A549 (cell line): ENCODE measurements at regions not wholly inside any gene's neighbourhood (a gene's known extent, or its start where the extent isn't known, plus 50 kb on each side); places are given as distances from the start of the nearest gene placed in this dataset.

Experiments used
- ATAC-seq, 2 experiments: fragments of 200-7000 bp in 1 of 2; fragments of >200 bp in 1 of 2; cut with Nextera tagmentation in 1 of 2; cut with Tn5 transposase in 1 of 2; 3 replicates each; pipeline versions ENCODE4 v1.8.0 to v1.9.1; 2018 to 2020; ENCODE audit warnings: mild to moderate bottlenecking in 1 of 2, moderate library complexity in 1 of 2
- CTCF ChIA-PET: fragments of 300-600 bp; sonication (Branson Sonifier 250); formaldehyde crosslinking; extraction: SDS; loops from one replicate; lab custom pipeline; 2021; ENCODE audit warnings: antibody characterized with exemption, inconsistent platforms; lab: Yijun Ruan, JAX
- POLR2A ChIA-PET: fragments of 350-600 bp; formaldehyde crosslinking; extraction: SDS; loops from one replicate; lab custom pipeline; 2021; ENCODE audit warnings: antibody characterized with exemption, inconsistent platforms; lab: Yijun Ruan, JAX
- DNase-seq, 2 experiments: peaks; one replicate each; pipeline versions ENCODE4 v3.0.0 to v3.0.0-alpha.2; 2011 to 2016; ENCODE audit warnings: low read depth in 1 of 2, low spot score in 1 of 2
- FAIRE-seq: peaks from 2 replicates; lab custom pipeline; 2011; peaks lifted over from hg19 to GRCh38; lab: Jason Lieb, UNC
- H3K27ac ChIP-seq, 2 experiments: fragments of >200 bp; sonication (Bioruptor Twin); formaldehyde crosslinking; 3 replicates each; pipeline ENCODE4 v1.5.1; 2016 to 2017
- H3K4me1 ChIP-seq: fragments of >200 bp; sonication (Bioruptor Twin); formaldehyde crosslinking; 3 replicates; pipeline ENCODE4 v1.6.1; 2016
- H3K4me2 ChIP-seq: fragments of >200 bp; sonication (Bioruptor Twin); formaldehyde crosslinking; 3 replicates; pipeline ENCODE4 v1.6.1; 2016
- H3K4me3 ChIP-seq: fragments of >200 bp; sonication (Bioruptor Twin); formaldehyde crosslinking; 3 replicates; pipeline ENCODE4 v1.5.1; 2016
- H3K9me3 ChIP-seq: fragments of >200 bp; sonication (Bioruptor Twin); formaldehyde crosslinking; 3 replicates; pipeline ENCODE4 v1.6.1; 2016
- ATOH8 ChIP-seq: fragments of 250-450 bp; sonication (Bioruptor Pico); IDR thresholded peaks from 2 replicates; pipeline ENCODE4 v1.5.0; 2020; ENCODE audit warnings: low read depth, mild to moderate bottlenecking, moderate library complexity
- BCL3 ChIP-seq: fragments of >200 bp; sonication (Bioruptor Twin); formaldehyde crosslinking; IDR thresholded peaks from 3 replicates; pipeline ENCODE4 v1.6.1; 2016
- BHLHE40 ChIP-seq: IDR thresholded peaks from 2 replicates; pipeline ENCODE4 v1.6.1; 2012; ENCODE audit warnings: low read depth, low read length, inconsistent platforms
- CBX2 ChIP-seq: fragments of 200-600 bp; sonication (generic); IDR thresholded peaks from 2 replicates; pipeline ENCODE4 v1.6.1; 2016; ENCODE audit warnings: low read depth, mild to moderate bottlenecking, borderline replicate concordance
- CBX8 ChIP-seq: fragments of 200-600 bp; sonication (generic); IDR thresholded peaks from 2 replicates; pipeline ENCODE4 v1.6.1; 2016
- CHD2 ChIP-seq: fragments of 150-350 bp; IDR thresholded peaks from 2 replicates; pipeline ENCODE4 v1.6.1; 2014; ENCODE audit warnings: low read length; ENCODE audit not compliant: partially characterized antibody
- CHD4 ChIP-seq: fragments of 200-600 bp; sonication (generic); IDR thresholded peaks from 2 replicates; pipeline ENCODE4 v1.6.1; 2016; ENCODE audit warnings: antibody characterized with exemption, mild to moderate bottlenecking, borderline replicate concordance
- E2F6 ChIP-seq: IDR thresholded peaks from 2 replicates; pipeline ENCODE4 v1.6.1; 2012; ENCODE audit warnings: low read depth, borderline replicate concordance
- EHF ChIP-seq: fragments of 250-450 bp; sonication (Bioruptor Pico); IDR thresholded peaks from 2 replicates; pipeline ENCODE4 v1.5.0; 2020; ENCODE audit warnings: mild to moderate bottlenecking
- ELK1 ChIP-seq: fragments of 150-350 bp; IDR thresholded peaks from 2 replicates; pipeline ENCODE4 v1.6.1; 2014; ENCODE audit warnings: low read depth, mild to moderate bottlenecking, low read length
- ESRRA ChIP-seq: fragments of 150-350 bp; IDR thresholded peaks from 2 replicates; pipeline ENCODE4 v1.6.1; 2014; ENCODE audit warnings: mild to moderate bottlenecking, low read length, borderline replicate concordance
- FOXS1 ChIP-seq: fragments of 250-450 bp; sonication (Bioruptor Pico); IDR thresholded peaks from 2 replicates; pipeline ENCODE4 v1.5.0; 2020; ENCODE audit warnings: mild to moderate bottlenecking, moderate library complexity
- GATA3 ChIP-seq: IDR thresholded peaks from 2 replicates; pipeline ENCODE4 v1.6.1; 2012; ENCODE audit warnings: borderline replicate concordance
- HES2 ChIP-seq: fragments of >200 bp; sonication (Bioruptor Twin); formaldehyde crosslinking; IDR thresholded peaks from 2 replicates; pipeline ENCODE4 v1.6.1; 2016
- HOXA7 ChIP-seq: fragments of 250-450 bp; sonication (Bioruptor Pico); IDR thresholded peaks from 2 replicates; pipeline ENCODE4 v1.5.0; 2020; ENCODE audit warnings: mild to moderate bottlenecking, moderate library complexity
- HOXB13 ChIP-seq: fragments of 250-450 bp; sonication (Bioruptor Pico); IDR thresholded peaks from 2 replicates; pipeline ENCODE4 v1.5.0; 2020; ENCODE audit warnings: low read depth, mild to moderate bottlenecking, moderate library complexity
- HOXB5 ChIP-seq: fragments of 250-450 bp; sonication (Bioruptor Pico); IDR thresholded peaks from 2 replicates; pipeline ENCODE4 v1.5.0; 2020; ENCODE audit warnings: mild to moderate bottlenecking, moderate library complexity
- JUNB ChIP-seq: fragments of >200 bp; sonication (Bioruptor Twin); formaldehyde crosslinking; IDR thresholded peaks from 2 replicates; pipeline ENCODE4 v1.6.1; 2016
- KDM1A ChIP-seq: fragments of 200-600 bp; sonication (generic); IDR thresholded peaks from 2 replicates; pipeline ENCODE4 v1.6.1; 2016; ENCODE audit warnings: low read depth, mild to moderate bottlenecking
- MAFK ChIP-seq: fragments of 450-650 bp; IDR thresholded peaks from 2 replicates; pipeline ENCODE4 v1.6.1; 2014; ENCODE audit not compliant: partially characterized antibody
- MYC ChIP-seq: IDR thresholded peaks from 2 replicates; pipeline ENCODE4 v1.6.1; 2012; ENCODE audit warnings: mild to moderate bottlenecking, inconsistent platforms, low read length, improper control_type of control experiment, borderline replicate concordance
- NR3C1 ChIP-seq: fragments of >200 bp; sonication (Bioruptor Twin); formaldehyde crosslinking; IDR thresholded peaks from 3 replicates; pipeline ENCODE4 v1.6.1; 2017
- PBX3 ChIP-seq: IDR thresholded peaks from 2 replicates; pipeline ENCODE4 v1.6.1; 2012
- PHF8 ChIP-seq: fragments of 200-600 bp; sonication (generic); IDR thresholded peaks from 2 replicates; pipeline ENCODE4 v1.6.1; 2016; ENCODE audit warnings: low read depth, mild to moderate bottlenecking, antibody characterized with exemption, moderate library complexity, borderline replicate concordance
- POLR2AphosphoS2 ChIP-seq: conservative IDR thresholded peaks from 2 replicates; pipeline ENCODE4 v1.6.1; 2012; ENCODE audit warnings: low read length, improper control_type of control experiment, inconsistent platforms
- RAD21 ChIP-seq, 2 experiments: fragments of >200 bp in 1 of 2; sonication (Bioruptor Twin) in 1 of 2; formaldehyde crosslinking in 1 of 2; IDR thresholded peaks in 1 of 2; conservative IDR thresholded peaks in 1 of 2; 2 replicates in 1 of 2; 3 replicates in 1 of 2; pipeline ENCODE4 v1.6.1; 2012 to 2018; ENCODE audit warnings: inconsistent platforms in 1 of 2
- RCOR1 ChIP-seq: fragments of 150-350 bp; IDR thresholded peaks from 2 replicates; pipeline ENCODE4 v1.6.1; 2014; ENCODE audit warnings: antibody characterized with exemption, low read length, low read depth
- RFX5 ChIP-seq: fragments of 450-650 bp; IDR thresholded peaks from 2 replicates; pipeline ENCODE4 v1.7.1; 2014; ENCODE audit warnings: antibody characterized with exemption, mild to moderate bottlenecking, moderate library complexity
- TFCP2L1 ChIP-seq: fragments of 250-450 bp; sonication (Bioruptor Pico); IDR thresholded peaks from 2 replicates; pipeline ENCODE4 v1.5.0; 2021; ENCODE audit warnings: mild to moderate bottlenecking
- TP53 ChIP-seq: fragments of 250-450 bp; sonication (Bioruptor Pico); IDR thresholded peaks from 2 replicates; pipeline ENCODE4 v1.5.0; 2021; ENCODE audit warnings: mild to moderate bottlenecking, moderate library complexity
- ZSCAN20 ChIP-seq: fragments of 250-450 bp; sonication (Bioruptor Pico); IDR thresholded peaks from 2 replicates; pipeline ENCODE4 v1.8.0; 2022; ENCODE audit warnings: mild to moderate bottlenecking, moderate library complexity
- WGBS: methylation state at CpG from one replicate; pipeline ENCODE4 v1.1.6; 2017; ENCODE audit errors: missing lambda C conversion rate; 5-methylcytosine and 5-hydroxymethylcytosine counted together

- H3K4me1 ChIP-seq, result no peaks in the 10 kb centered on the region
- DNase-seq, result no peak
- no peak for FAIRE-seq
- TF ChIP-seq CBX2 (no peak), ZSCAN20 (CRISPR knock-in tag) (no peak), E2F6 (no peak), MYC (no peak), HOXA7 (CRISPR knock-in tag) (no peak), TFCP2L1 (CRISPR knock-in tag) (no peak), POLR2AphosphoS2 (no peak), GATA3 (no peak), EHF (CRISPR knock-in tag) (no peak), ATOH8 (CRISPR knock-in tag) (no peak)
- ChIA-PET POLR2A (no interaction called here), CTCF (no interaction called here)
- ATAC-seq, result no peak
- H3K4me2 ChIP-seq, result no peak overlapping the region
- WGBS, result 47% methylated on average over 1 of the region's 1 CpG
- no peak overlapping the region for H3K27ac ChIP-seq
- no peaks in the 10 kb centered on the region for H3K9me3 ChIP-seq
- H3K4me3 ChIP-seq, result no peak overlapping the region
Observed at GRCh38 chr5:18967637-18968036, 1020.4 kb downstream of the CDH18 start.

GRCh38 chr5:18968966-18969365 lies 1019.0 kb downstream of the CDH18 start:
- CTCF ChIA-PET, result no interaction called here
- Histone ChIP-seq H3K9me3 (no peaks in the 10 kb centered on the region), H3K27ac (no peak overlapping the region), H3K4me2 (no peak overlapping the region), H3K4me3 (no peak overlapping the region), H3K4me1 (no peaks in the 10 kb centered on the region)
- DNase-seq (peak in 1 of 2 experiments; percentile 11), FAIRE-seq (no peak), ATAC-seq (no peak)
- 13% methylated on average over 6 of the region's 6 CpGs for WGBS
- TF ChIP-seq HES2 (no peak), ESRRA (no peak), RCOR1 (no peak), TFCP2L1 (CRISPR knock-in tag) (no peak), MAFK (no peak), KDM1A (no peak), PHF8 (no peak), FOXS1 (no peak), CHD2 (no peak)
- POLR2A ChIA-PET, result no interaction called here

- no peak overlapping the region for H3K4me3 ChIP-seq
- CTCF ChIA-PET, result no interaction called here
- no peak for DNase-seq
- POLR2A ChIA-PET, result no interaction called here
- H3K4me2 ChIP-seq, result no peak overlapping the region
- no peak for TF ChIP-seq GATA3
- TF ChIP-seq HOXB13 (CRISPR knock-in tag), result no peak
- TF ChIP-seq TP53 (CRISPR knock-in tag), result no peak
- no peak for TF ChIP-seq RAD21 (conservative IDR thresholded peaks at IDR 0.05 in 1 of 2, IDR thresholded peaks at IDR 0.05 in 1 of 2)
- TF ChIP-seq PBX3, result no peak
- TF ChIP-seq CHD4, result no peak
- TF ChIP-seq BHLHE40, result no peak
- no peak for TF ChIP-seq EHF (CRISPR knock-in tag)
- TF ChIP-seq ELK1, result no peak
- no peak for TF ChIP-seq JUNB
- TF ChIP-seq HOXB5 (CRISPR knock-in tag), result no peak
- no peak for TF ChIP-seq MAFK
- TF ChIP-seq ESRRA, result no peak
- no peak for TF ChIP-seq NR3C1
- no peak for TF ChIP-seq RFX5
- no peak for TF ChIP-seq CBX8
- no peak for TF ChIP-seq POLR2AphosphoS2
- TF ChIP-seq BCL3, result no peak
- no peaks in the 10 kb centered on the region for H3K9me3 ChIP-seq
- no peak for ATAC-seq
- 20% methylated on average over 5 of the region's 5 CpGs for whole genome bisulfite sequencing
- no peak overlapping the region for H3K27ac ChIP-seq
- no peak for FAIRE-seq
- no peaks in the 10 kb centered on the region for H3K4me1 ChIP-seq
Observed at GRCh38 chr5:18970000-18970399, 1018.0 kb downstream of the CDH18 start.
